HG02678 (cell line): ENCODE measurements at regions not wholly inside any gene's neighbourhood (a gene's known extent, or its start where the extent isn't known, plus 50 kb on each side); places are given as distances from the start of the nearest gene placed in this dataset.
"Not testable (repeated sequence)": the region's sequence is repeated elsewhere in the genome, so short reads cannot be mapped to it uniquely, and the experiment has no call there.

Experiments
- ATAC-seq: cut with Tn5 transposase; IDR thresholded peaks from one replicate; pipeline ENCODE4 v1.9.1; 2021; ENCODE audit warnings: mild to moderate bottlenecking, moderate library complexity; ENCODE audit not compliant: unreplicated experiment

DNA sequence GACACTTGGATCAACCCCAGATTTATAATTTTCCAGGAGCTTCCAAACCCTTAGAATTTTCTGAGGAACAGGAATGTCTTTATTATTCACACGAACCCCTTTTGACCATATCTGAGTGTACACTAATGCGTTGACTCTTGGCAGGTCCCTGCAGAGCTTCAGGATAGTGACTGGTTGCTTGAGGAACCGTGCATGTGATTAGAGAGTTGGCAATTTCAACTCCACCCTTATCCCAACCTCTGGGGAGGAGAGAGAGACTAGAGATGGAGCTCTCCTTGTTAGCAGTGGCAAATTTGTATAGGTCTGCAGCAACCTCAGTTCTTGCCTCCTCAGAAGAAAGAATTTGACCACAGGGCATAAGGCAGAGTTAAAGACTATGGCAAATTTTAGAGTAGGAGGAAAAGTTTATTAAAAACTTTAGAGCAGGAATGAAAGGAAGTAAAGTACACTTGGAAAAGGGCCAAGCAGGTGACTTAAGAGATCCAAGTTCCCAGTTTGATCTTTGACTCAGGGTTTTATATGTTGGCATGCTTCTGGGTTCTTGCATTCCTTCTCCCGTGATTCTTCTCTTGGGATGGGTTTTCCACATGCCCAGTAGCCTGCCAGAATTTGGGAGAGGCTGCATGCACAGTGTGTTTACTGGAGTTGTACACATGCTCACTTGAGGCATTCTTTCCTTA is 93.8 kb upstream of the ETV3 start:
- ATAC-seq: no peak

- no peak for ATAC-seq
These were observed 92.3 kb upstream of the ETV3 start for GRCh38 chr1:157230500-157230899.

GRCh38 chr1:157227700-157228099 is 89.5 kb upstream of the ETV3 start:
- ATAC-seq: no peak

DNA sequence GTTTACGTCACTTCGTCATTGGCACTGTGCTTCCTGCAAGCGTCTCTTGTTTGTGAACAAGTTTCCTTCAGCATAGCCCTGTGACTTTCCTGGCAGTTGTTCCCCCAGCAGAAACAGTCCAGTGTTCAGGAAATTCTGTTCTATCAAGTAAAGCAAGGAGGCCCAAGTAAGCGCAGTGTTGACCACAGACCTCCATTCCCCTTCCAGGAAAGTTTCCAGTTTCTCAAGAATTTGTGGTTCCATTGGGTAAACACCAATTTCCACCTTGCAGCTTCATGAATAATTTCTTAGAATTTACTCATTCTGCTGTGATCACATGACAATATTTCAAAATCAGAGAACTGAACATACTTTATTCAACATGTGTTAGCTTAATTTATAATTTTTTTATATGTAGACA is 88.5 kb upstream of the ETV3 start:
- ATAC-seq: no peak

DNA sequence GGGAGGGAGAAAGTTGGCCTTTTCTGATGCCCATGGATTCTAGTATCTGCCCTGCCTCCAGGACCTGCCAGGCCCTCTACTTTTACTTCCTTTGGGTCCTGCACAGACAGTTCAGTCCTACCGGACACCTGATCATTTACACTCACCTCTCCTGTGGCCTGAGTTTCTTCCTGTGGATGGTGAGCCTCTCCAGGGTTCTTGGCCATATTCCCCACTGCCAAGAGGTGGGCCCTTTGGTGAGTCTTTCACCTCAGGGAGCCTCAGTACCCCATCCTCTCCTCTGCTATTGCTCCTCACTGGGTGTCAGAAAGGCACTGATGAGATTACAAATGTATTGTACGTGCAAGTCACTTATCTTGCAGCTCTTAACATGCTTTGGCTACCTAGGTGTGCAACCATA is 81.4 kb upstream of the ETV3 start:
- no peak for ATAC-seq

DNA sequence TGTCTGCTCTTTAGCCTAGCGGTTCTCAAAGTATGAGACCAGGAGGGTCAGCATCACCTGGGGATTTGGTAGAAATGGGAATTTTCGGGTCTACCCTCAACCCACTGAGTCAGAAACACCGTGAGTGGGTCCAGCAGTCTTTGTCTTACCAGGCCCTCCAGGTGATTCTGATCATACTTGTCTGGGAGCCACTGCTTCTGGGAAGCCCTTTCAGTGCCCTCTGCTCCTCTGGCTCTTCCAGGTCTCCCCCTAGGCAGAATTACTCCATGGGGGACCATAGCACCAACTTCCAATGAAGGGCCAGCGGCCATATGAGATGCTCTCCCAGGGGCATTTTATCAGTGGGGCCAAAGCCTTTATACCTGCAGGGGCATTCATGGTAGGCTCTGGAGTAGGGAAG is 81.0 kb upstream of the ETV3 start:
- no peak for ATAC-seq

- no peak for ATAC-seq
These were observed 80.5 kb upstream of the ETV3 start for GRCh38 chr1:157218671-157219070.

GRCh38 chr1:157217486-157217885 is 79.3 kb upstream of the ETV3 start:
- no peak for ATAC-seq

DNA sequence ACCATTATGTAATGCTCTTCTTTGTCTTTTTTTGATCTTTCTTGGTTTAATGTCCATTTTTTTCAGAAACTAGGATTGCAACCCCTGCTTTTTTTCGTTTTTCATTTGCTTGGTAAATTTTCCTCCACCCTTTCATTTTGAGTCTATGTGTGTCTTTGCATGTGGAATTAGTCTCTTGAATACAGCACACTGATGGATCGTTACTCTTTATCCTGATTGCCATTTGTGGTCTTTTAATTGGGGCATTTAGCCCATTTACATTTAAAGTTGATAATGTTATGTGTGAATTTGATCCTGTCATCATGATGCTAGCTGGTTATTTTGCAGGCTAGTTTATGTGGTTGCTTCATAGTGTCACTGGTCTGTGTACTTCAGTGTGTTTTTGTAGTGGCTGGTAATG is 75.6 kb upstream of the ETV3 start:
- ATAC-seq: no peak

DNA sequence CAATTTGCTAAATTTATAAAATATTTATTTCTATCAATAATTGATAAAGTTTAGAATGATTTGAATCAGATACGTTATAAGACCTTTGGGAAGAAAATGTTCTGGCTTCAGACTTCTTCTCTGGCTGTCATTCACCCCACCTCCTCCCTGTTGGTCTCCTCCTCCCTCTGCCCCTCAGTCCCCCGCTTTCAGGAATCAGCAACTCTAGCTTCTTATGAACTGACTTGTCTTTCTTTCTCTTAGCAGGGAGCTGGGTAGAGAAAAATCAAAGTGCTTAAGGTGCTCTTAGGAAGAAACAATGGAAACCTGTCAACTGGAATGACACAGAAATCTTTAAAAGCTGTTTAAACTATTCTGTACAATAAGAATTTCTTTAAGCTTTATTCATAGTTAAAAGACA is 71.3 kb upstream of the ETV3 start:
- ATAC-seq: no peak

DNA sequence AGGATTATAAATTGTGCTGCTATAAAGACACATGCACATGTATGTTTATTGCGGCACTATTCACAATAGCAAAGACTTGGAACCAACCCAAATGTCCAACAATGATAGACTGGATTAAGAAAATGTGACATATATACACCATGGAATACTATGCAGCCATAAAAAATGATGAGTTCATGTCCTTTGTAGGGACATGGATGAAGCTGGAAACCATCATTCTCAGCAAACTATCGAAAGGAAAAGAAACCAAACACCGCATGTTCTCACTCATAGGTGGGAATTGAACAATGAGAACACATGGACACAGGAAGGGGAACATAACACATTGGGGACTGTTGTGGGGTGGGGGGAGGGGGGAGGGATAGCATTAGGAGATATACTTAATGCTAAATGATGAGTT is 67.8 kb upstream of the ETV3 start:
- ATAC-seq: not testable (repeated sequence)

GRCh38 chr1:157203166-157203565 is 65.0 kb upstream of the ETV3 start:
- ATAC-seq: no peak

GRCh38 chr1:157202331-157202730 is 64.1 kb upstream of the ETV3 start:
- no peak for ATAC-seq

DNA sequence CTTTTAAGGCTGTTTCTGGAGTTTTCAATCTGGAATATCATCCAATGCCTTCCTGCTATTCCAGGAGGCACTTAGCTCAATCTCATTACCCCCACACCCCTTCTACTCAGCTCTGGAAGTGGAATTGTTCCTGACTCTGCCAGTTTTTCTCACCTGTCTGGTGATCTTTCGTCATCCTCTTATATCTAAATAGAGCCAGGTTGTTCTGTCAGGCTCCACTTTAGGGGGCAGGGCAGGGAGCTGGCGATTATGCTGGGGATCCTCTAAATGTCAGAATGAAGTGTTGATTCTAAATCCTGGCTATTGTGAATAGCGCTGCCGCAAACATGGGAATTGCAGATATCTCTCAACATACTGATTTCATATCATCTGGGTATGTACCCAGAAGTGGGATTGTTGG is 63.6 kb upstream of the ETV3 start:
- ATAC-seq: no peak

DNA sequence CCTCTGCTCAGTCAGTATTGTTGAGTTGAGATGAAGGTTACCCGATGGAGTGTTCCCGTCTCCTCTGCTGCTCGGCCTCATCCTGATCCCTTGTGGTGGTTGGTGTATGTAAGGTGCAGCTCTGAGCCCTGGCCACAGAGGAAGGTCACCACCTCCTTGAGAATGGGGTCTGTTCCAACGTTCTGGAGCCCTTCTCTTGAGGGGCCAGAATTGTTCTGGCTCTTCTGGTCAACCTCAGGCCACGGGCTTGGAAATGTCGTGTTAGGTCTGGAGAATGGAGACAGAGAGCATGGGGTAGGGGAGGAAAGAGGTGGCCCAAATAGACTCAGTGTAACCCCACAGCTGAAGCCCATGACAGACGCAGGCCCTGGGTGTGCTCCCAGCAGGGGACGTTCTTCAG is 62.3 kb upstream of the ETV3 start:
- ATAC-seq: no peak

DNA sequence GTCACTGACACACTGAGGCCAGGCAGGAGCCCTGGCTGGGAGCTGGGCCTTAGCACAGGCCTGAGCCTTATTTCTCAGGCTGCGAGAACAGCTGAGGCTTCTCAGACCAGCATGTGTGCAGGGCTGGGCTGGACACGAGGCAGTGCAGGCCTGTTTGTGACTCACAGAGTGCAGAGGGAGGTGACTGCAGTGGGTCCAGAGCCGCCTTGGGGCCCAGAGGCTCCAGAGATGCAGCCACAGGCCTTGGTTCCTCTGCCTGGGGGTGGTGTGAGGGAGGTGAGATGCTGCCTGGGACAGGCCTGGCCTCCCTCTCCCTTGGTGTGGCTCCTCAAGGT is 61.2 kb upstream of the ETV3 start:
- ATAC-seq: no peak

- ATAC-seq: no peak
These were observed 60.6 kb upstream of the ETV3 start for GRCh38 chr1:157198619-157199420.

- ATAC-seq: no peak
These were observed 59.8 kb upstream of the ETV3 start for GRCh38 chr1:157197906-157198435.

DNA sequence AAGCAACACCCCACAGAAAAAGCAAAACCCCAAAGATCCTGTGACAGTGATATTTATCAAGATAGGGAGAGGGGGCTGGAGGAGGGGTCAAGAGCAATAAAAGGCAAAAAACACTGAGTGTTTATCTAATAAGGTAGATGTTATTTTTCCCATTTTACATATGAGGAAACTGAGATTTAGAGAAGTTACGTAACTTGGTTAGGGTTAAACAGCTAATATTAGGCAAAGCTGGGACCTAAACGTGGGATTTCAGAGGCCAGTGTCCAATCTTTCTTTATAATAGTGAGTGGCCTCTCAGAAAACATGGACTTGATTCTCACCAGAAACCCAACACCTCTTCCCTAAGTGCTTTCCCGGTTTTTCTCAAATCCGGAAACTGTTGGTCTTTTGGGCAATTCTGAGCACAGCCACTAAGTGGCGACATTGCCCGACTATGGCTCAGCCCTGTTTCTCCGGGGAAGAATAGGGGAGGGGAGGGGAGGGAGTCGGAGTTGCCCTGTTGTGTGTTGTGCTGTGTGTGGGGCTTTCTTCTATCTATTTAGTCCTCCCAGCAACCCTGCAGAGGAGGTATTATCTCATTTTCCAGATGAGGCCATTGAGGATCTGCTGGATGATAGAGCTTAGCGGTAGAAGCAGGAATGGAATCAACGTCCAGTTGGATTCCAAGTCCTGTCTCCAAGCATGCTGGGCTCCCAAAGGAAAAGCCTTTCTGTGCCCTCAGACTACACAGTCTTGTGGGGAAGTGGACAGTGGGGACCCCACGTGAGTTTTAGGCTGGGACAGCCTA is 58.7 kb upstream of the ETV3 start:
- ATAC-seq: not testable (repeated sequence)

- no peak for ATAC-seq
These were observed 58.0 kb upstream of the ETV3 start for GRCh38 chr1:157196245-157196543.

DNA sequence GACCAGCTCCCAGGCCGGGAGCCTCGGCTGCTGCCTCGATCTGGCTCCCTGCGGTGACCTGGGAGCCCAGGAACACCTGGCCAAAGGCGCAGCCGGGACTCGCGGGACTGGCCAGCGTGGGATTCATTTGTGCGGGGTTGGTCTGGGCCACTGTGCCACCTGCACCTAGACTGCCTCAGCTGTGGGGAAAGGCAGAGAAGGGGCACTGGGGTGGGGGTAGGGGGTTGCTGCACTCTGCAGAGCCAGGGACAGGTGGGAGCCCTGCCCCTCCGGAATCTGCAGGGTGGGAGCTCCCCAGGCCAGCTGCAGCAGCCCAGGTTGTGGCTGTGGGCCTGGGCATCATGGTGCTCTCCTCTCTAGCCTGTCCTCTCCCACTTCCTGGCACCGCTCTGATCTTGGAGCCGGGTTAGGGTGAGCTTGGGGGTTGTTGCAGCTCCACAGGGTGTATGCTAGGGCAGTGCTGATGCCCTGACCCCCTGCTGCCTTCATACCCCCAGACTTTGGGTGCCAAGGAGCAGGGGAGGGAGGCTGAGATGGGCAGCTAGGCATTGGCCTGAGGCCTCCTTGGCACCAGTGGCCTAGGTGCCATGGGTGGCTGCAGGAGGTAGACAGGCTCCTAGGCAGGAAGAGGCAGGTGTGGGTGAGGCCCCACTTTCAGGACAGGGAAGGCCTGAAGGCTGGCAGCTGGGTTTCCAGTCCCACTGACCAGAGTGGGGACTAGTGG is 57.5 kb upstream of the ETV3 start:
- ATAC-seq: no peak
